ENCODE measurements at regions not wholly inside any gene's neighbourhood (a gene's known extent, or its start where the extent isn't known, plus 50 kb on each side); places are given as distances from the start of the nearest gene placed in this dataset.

DNA sequence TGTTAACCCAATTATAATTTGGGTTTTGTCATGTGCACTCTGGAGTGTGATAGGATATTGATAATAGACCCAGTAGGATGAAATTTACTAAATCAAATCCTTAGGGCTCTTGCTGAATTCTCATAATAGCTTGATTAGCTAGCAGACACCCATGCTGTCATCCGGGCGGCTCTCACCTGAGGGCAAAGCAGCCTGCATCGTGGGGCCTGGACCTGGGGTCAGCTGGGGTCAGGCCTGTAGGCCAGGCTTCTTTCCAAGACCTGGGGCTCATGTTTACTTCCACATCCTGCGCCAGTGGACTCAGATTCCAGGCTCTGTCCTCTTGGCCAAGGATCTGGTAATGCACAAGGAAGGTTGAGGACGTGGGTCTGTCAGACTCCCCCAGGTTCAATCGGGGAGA, 486.3 kb downstream of the NPHP4 start:
- H3K9me3 Mint-ChIP-seq (ENCODE audit: low read depth) = no peaks in the 10 kb centered on the region
- no peaks in the 10 kb centered on the region for H3K36me3 Mint-ChIP-seq
- H3K4me1 Mint-ChIP-seq (ENCODE audit: low read depth) = peaks cover 3% of the 10 kb centered on the region

DNA sequence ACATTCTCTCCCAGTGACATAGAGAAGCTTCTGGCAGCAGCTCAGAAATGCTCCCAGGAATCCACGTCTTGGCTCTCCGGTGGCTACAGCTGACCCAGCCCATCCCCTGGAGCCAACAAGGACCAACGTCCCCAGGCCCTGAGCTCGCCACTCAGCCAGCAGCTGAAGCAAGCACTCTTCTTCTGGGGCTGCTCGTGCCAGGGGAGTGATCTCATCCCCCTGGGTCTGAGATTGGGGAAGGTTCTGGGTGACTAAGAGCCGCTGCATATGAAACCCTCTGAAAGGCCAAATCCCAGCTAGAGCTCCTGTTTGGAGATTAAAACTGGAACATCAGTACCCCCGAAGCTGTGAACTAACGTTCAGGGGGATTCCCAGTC, 487.9 kb downstream of the NPHP4 start:
- H3K4me1 Mint-ChIP-seq (ENCODE audit: low read depth) = peaks cover under 1% of the 10 kb centered on the region
- H3K4me3 Mint-ChIP-seq = no peak overlapping the region
- H3K36me3 Mint-ChIP-seq = no peaks in the 10 kb centered on the region
- no peaks in the 10 kb centered on the region for H3K9me3 Mint-ChIP-seq (ENCODE audit: low read depth)
- H3K27me3 Mint-ChIP-seq = peaks cover 1% of the 10 kb centered on the region
- H3K27ac Mint-ChIP-seq = no peak overlapping the region

More for the DNA sequence above, 486.3 kb downstream of the NPHP4 start:
- no peak overlapping the region for H3K27ac Mint-ChIP-seq
- H3K4me3 Mint-ChIP-seq = no peak overlapping the region
- peaks cover 1% of the 10 kb centered on the region for H3K27me3 Mint-ChIP-seq

DNA sequence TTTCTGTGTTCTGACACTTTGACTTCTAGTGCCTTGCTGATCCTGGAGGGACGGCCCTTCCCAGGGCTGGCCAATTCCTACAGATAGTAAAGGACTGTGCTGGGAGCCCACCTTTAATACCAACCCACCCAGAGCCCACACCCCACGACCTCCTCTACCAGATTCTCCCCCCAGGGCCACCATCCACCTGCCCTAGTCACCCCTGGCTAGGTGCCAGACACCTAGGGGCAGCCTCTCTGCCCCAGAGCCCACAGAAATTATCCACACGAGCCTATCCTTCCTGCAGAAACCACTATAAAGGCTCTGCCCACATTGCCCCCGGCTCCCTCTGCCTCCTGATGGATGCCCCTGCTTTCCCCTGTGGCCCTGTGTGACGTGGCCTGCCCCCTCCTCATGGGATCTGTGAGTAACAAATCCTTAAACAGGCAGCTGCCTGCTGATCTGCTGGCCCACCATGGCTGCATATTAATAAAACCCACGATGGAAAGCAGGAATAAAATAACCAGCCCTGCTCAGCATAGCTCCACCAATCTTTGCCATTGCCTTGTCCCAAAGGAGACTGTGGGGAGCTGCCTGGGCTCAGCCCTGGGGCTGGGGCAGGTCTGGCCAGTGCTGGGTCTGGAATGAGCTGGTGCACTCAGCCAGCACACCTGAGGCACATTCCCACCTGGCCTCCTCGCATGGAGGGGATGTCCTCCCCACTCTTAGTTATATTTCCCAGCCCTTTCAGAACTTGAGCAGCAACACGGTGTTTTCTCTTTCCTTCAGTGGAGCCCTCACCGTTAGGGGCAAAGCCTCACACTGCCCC, 488.5 kb downstream of the NPHP4 start:
- no peaks in the 10 kb centered on the region for H3K9me3 Mint-ChIP-seq (ENCODE audit: low read depth)
- peaks cover 1% of the 10 kb centered on the region for H3K27me3 Mint-ChIP-seq
- H3K4me1 Mint-ChIP-seq (ENCODE audit: low read depth) = no peaks in the 10 kb centered on the region
- no peak overlapping the region for H3K27ac Mint-ChIP-seq
- H3K36me3 Mint-ChIP-seq = no peaks in the 10 kb centered on the region
- no peak overlapping the region for H3K4me3 Mint-ChIP-seq

DNA sequence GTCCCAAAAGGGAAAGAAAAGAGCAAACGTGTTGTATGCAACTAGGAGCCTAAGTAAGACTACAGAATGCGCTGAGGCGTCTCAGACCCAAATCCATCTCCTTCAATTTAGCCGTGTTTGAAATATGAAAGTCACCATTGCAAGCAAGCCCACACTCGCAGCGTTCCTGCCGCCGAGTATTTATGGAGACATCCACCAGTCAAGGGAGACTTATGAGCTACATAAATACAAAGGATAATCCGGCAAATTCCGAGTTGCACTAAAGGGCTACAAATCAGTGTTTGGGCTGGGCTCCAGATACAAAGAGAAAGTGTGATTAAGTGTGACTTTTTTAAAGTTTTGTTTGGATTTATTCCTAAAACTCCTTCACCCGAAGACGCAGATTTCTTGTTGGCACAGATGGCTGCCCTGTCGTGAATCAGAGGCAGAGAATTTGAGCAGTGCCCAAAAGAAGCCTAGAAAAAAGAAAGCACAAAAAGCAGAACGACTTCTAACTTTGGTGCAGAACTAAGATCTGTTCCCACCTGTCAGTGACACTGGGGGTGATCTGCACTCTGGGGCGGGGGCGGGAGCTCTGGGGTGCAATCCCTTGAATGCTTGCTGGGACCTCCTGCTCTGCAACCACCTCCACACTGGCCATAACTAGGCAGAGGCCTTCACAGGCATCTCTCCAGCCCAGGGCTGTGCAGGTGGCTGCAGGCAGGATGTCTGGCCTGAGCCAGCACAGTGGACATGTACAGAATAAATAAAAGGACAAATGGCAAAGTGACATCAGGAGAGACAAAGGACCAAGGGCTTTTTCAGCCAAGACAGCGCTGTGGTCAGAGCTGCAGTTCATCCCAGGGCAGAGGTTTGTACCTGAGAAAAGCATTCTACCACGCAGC, 489.7 kb downstream of the NPHP4 start:
- Mint-ChIP-seq H3K4me3 (no peak overlapping the region), H3K27me3 (peaks cover 1% of the 10 kb centered on the region), H3K36me3 (no peaks in the 10 kb centered on the region), H3K4me1 (ENCODE audit: low read depth) (no peaks in the 10 kb centered on the region), H3K27ac (no peak overlapping the region), H3K9me3 (ENCODE audit: low read depth) (no peaks in the 10 kb centered on the region)

DNA sequence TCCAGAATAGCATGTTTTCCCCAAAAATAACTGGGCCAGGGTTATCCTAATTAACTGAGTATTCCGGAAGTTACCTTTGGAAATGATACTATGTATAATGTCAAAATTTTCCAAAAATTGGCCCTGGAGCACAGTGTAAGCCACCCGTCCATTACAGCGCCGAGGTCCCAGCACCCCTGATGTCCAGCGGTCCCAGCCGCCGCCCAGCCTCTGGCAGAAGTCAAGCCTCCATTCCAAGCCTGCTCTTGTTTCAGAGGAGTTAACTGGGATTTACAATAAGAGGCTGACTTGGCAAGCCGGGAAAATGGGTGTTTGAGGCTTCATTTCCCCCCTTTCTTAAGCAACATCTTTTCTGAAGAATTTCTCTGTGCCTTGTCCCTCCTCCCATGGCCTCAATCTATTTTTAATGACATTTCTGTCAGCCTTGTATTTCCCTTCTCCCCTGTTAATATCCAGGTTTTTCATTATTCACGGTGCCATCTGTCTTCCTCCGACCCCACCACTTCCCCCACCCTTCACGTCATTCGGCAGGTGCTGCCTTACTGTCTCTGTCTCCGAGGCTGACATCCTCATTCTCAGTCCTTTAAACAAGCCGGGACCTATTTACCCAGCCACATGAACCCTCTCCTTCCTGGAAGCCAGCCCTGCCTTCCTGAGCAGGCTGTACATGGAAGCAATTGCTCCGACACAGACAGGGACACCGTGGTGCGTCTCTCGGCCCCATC, 490.9 kb downstream of the NPHP4 start:
- Mint-ChIP-seq H3K36me3 (no peaks in the 10 kb centered on the region), H3K4me3 (no peak overlapping the region)

DNA sequence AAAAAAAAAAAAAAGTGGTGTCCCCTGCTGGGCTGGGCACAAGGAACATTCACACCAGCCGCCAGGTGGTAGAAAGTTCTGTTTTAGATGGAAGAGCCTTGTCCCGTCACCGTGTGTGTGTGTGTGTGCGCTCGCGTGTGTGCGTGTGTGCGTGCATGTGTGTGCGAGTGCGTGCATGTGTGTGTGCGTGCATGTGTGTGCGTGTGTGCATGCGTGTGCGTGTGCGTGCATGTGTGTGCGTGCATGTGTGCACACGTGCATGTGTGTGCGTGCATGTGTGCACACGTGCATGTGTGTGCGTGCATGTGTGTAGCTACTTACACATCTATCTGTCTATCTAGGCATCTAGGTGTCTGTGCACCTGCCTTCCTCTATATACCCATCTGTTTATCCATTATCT, 491.7 kb downstream of the NPHP4 start:
- H3K27ac Mint-ChIP-seq = no peak overlapping the region
- no peak overlapping the region for H3K4me3 Mint-ChIP-seq
- no peaks in the 10 kb centered on the region for H3K4me1 Mint-ChIP-seq (ENCODE audit: low read depth)
- no peaks in the 10 kb centered on the region for H3K9me3 Mint-ChIP-seq (ENCODE audit: low read depth)
- no peaks in the 10 kb centered on the region for H3K36me3 Mint-ChIP-seq
- peaks cover 2% of the 10 kb centered on the region for H3K27me3 Mint-ChIP-seq

More for the DNA sequence above, 490.9 kb downstream of the NPHP4 start:
- Mint-ChIP-seq H3K27ac (no peak overlapping the region), H3K27me3 (peaks cover 2% of the 10 kb centered on the region), H3K9me3 (ENCODE audit: low read depth) (no peaks in the 10 kb centered on the region), H3K4me1 (ENCODE audit: low read depth) (no peaks in the 10 kb centered on the region)

DNA sequence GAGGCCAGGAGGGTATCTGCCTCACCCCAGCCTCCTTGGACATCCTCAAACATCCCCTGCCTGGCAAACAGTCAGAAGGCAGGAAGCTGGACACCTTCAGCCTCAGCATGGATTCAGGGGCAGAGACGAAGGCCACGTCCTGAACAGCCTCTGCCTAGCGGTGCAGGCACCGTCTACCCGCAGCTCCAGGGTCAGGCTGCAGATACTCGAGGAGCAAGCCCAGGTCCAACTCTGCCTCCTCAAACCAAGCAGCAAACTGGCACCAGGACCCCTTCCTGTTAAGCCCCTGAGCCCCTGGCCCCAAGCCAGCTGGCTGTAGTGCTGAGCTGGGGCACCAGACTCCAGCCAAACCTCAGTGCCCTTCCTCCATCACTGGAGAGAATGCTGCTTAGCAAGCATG, 494.7 kb downstream of the NPHP4 start:
- Mint-ChIP-seq H3K27ac (no peak overlapping the region), H3K36me3 (no peaks in the 10 kb centered on the region), H3K9me3 (ENCODE audit: low read depth) (no peaks in the 10 kb centered on the region), H3K27me3 (peaks cover 2% of the 10 kb centered on the region), H3K4me1 (ENCODE audit: low read depth) (no peaks in the 10 kb centered on the region), H3K4me3 (no peak overlapping the region)

DNA sequence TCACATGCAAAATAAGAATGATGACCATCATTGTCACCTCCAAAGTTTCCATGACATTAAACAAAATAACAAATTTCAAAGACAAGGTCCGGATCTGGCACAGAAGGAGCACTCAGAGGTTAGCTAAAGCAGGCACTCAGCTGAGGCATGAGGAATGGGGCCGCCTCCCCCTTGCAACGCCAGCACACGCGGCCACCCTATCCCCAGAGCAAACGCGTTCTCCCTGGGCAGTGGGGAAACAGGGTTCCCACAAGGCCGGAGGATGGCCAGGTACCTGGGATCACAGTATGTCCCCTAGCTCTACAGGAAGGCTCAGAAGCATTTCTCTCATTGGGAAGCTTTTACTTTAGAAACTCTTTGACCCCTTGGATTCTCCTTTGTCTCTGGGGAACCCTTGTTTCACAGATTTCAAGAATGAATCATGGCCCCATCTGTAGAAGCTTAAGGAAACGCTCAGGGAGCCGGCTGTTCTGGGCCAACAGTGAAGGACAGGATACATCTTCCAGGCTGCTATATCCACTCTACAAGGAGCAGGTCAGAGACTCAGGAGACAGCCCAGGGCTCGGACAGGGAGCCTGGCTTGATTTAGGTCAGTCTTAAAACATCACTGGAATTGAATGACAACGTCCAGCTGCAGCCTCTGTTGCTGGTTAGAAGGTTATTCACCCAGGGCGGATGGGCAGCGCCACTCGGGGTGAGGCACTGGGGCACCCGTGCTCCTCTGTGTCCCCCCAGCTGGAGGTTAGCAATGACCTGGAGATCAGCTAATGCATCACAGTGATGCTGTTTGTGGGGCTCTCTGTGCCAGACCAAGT, 496.4 kb downstream of the NPHP4 start:
- Mint-ChIP-seq H3K4me1 (ENCODE audit: low read depth) (no peaks in the 10 kb centered on the region), H3K27ac (no peak overlapping the region), H3K36me3 (no peaks in the 10 kb centered on the region), H3K27me3 (peaks cover 2% of the 10 kb centered on the region), H3K9me3 (ENCODE audit: low read depth) (no peaks in the 10 kb centered on the region), H3K4me3 (no peak overlapping the region)

DNA sequence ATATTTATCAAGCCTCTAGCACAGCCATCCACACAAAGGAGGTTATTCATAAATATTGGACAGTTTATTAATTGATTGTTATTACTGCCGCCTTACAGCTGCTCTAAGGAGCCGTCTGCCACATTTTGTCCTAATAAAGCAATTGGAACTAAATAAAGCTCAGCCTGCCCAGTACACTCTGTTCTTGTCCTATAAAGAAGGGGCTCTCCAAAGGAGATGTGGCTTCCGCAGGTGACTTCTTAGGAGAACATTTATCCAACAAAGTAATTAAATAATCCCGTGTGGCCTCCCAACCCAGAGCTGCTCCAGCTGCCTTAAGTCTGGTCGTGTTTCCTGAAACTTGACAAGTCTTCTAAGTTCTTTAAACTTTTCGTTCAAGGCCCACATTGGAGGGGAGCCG, 497.7 kb downstream of the NPHP4 start:
- no peak overlapping the region for H3K4me3 Mint-ChIP-seq
- no peaks in the 10 kb centered on the region for H3K9me3 Mint-ChIP-seq (ENCODE audit: low read depth)
- peaks cover 5% of the 10 kb centered on the region for H3K27me3 Mint-ChIP-seq
- no peak overlapping the region for H3K27ac Mint-ChIP-seq
- H3K4me1 Mint-ChIP-seq (ENCODE audit: low read depth) = no peaks in the 10 kb centered on the region
- no peaks in the 10 kb centered on the region for H3K36me3 Mint-ChIP-seq

DNA sequence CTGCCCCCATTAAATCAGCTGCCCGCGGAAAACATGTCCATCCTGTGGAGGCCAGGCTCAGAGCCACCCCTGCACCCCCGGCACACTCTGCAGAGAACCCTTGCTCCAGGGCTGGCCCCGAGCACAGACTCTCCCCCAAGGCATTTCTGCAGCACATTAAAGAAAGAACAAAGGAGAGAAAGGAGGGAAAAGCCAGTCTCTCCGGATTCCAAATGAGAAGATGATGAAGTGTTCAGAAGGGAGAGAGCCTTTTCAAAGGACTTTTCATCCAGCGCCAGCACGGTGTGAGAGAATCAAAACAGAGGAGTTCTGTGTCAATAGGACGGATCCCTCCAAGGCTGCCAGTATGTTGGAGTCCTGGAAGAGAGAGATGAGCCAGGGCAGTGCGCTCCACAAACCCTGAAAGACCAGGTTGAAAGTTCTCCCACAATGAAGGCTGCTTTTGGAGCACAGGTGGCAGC, 498.3 kb downstream of the NPHP4 start:
- no peaks in the 10 kb centered on the region for H3K4me1 Mint-ChIP-seq (ENCODE audit: low read depth)
- no peak overlapping the region for H3K4me3 Mint-ChIP-seq
- no peaks in the 10 kb centered on the region for H3K9me3 Mint-ChIP-seq (ENCODE audit: low read depth)
- H3K36me3 Mint-ChIP-seq = no peaks in the 10 kb centered on the region
- H3K27me3 Mint-ChIP-seq = peaks cover 5% of the 10 kb centered on the region
- no peak overlapping the region for H3K27ac Mint-ChIP-seq

DNA sequence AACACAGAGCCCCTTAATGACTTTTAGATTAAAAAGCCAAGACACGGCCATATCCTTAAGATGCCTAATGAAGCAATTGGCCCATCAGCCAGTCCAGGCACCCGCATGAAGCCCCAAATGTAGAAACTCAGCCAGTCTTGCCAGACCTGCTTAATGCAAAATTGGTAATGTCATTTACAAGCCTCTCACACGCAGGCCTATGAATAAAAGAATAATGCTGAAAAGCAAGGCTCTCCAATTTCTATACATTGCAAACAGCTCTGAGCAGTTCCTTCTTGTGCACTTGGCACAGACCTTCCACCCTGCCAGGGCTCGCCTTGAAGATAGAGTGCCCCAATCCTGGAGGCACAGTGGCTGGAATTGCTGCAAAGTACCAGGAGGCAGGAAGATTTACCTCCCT, 498.9 kb downstream of the NPHP4 start:
- Mint-ChIP-seq H3K27me3 (peaks cover 5% of the 10 kb centered on the region), H3K4me3 (no peak overlapping the region), H3K9me3 (ENCODE audit: low read depth) (no peaks in the 10 kb centered on the region), H3K4me1 (ENCODE audit: low read depth) (no peaks in the 10 kb centered on the region), H3K36me3 (no peaks in the 10 kb centered on the region), H3K27ac (no peak overlapping the region)

DNA sequence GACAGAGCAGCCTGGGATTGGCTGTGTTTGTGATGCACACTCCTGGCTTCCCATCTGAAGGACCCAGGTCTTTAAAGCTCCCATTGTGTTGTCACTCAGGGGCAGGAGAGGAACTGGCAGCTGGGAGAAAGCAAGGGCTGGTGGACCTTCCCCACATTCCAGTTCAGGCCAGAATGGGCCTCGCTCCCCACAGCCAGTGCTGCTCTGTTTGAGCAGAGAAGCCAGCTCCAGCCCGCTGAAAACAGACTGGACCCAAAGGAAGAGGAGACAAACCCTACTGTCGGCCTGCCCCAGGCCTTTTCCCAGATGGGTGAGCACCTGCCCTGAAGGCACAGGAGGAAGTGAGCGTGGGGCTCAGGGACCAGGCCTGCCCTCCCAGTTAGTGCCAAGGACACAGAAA, 499.4 kb downstream of the NPHP4 start:
- Mint-ChIP-seq H3K4me3 (no peak overlapping the region), H3K27me3 (peaks cover 5% of the 10 kb centered on the region), H3K27ac (no peak overlapping the region), H3K9me3 (ENCODE audit: low read depth) (no peaks in the 10 kb centered on the region), H3K4me1 (ENCODE audit: low read depth) (no peaks in the 10 kb centered on the region), H3K36me3 (no peaks in the 10 kb centered on the region)

DNA sequence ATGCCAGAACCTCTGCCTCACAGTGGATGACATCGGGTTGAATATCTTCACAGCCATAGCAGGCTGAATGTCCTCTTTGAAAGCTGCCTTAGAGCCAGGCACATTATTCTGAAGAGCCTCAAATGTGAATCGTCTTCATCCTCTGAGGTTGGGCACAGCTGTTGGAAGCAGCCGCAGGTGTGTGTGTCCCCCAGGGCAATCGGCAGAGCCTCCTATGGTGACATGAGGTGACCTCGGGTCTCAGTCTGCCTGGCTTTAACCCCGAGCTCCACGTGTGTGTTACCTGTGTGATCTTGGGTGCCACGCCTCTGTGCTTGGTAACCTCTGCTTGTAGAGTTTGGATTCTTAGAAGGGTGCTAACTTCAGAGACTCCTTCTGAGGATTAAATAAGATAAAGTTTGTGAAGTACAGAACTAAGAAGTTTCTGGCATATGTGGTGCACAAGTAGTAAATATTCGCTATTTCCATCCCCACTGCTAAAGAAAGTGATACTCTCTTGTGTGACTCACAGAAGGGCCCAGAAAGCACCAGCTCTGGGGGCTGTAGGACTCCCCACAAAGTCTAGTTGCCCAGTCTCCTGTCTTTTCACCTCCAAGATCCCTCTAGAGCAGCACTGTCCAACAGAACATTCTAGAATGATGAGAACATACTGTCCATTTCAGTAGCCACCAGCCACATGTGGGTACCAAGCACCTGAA, 500.9 kb downstream of the NPHP4 start:
- no peaks in the 10 kb centered on the region for H3K4me1 Mint-ChIP-seq (ENCODE audit: low read depth)
- no peaks in the 10 kb centered on the region for H3K9me3 Mint-ChIP-seq (ENCODE audit: low read depth)
- H3K4me3 Mint-ChIP-seq = no peak overlapping the region
- H3K27me3 Mint-ChIP-seq = peaks cover 3% of the 10 kb centered on the region
- H3K36me3 Mint-ChIP-seq = no peaks in the 10 kb centered on the region
- H3K27ac Mint-ChIP-seq = no peak overlapping the region

DNA sequence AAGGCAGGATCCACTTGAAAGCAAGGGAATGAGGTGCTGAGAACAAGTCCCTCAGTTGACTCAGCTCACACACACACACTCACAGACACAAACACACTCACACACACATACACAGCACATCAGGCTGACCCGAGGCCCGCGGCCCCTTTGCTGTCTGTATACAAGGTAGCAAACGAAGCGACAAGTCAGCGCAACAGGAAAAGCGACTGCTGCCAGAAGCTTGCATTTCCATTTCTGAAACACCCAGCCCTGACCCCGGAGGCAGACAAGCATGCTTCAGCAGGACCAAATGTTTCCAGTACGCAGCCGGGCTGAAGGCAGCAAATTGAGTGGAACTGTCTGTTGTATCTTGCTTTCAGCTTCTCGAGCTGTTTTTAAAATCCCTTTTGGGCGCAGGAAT, 501.6 kb downstream of the NPHP4 start:
- Mint-ChIP-seq H3K36me3 (no peaks in the 10 kb centered on the region), H3K4me1 (ENCODE audit: low read depth) (no peaks in the 10 kb centered on the region), H3K4me3 (no peak overlapping the region), H3K27me3 (peaks cover 3% of the 10 kb centered on the region), H3K9me3 (ENCODE audit: low read depth) (no peaks in the 10 kb centered on the region), H3K27ac (no peak overlapping the region)

All from activated naive CD8-positive, alpha-beta T cell (primary cell).